GM12878 (cell line): ENCODE measurements at regions not wholly inside any gene's neighbourhood (a gene's known extent, or its start where the extent isn't known, plus 50 kb on each side); places are given as distances from the start of the nearest gene placed in this dataset.

Experiments
- ATF7 ChIP-seq: fragments of 450-650 bp; IDR thresholded peaks from 2 replicates; pipeline ENCODE4 v1.6.1; 2016; ENCODE audit warnings: low read depth, mild to moderate bottlenecking
- CEBPB ChIP-seq, 2 experiments: fragments of 150-350 bp in 1 of 2; IDR thresholded peaks; 2 replicates each; pipeline ENCODE4 v1.6.1; 2012 to 2014; ENCODE audit warnings: low read depth in 2 of 2, low read length in 2 of 2, borderline replicate concordance in 1 of 2, inconsistent platforms in 1 of 2
- EP300 ChIP-seq, 2 experiments: fragments of 150-350 bp in 1 of 2; IDR thresholded peaks; 2 replicates each; pipeline ENCODE4 v1.6.1; 2011 to 2012; ENCODE audit warnings: low read depth in 2 of 2, low read length in 2 of 2, borderline replicate concordance in 1 of 2, improper control_type of control experiment in 1 of 2, inconsistent platforms in 1 of 2; ENCODE audit not compliant: control insufficient read depth in 1 of 2
- GABPA ChIP-seq: IDR thresholded peaks from 2 replicates; pipeline ENCODE4 v1.6.1; 2014; ENCODE audit warnings: antibody characterized with exemption, low read depth, mild to moderate bottlenecking, inconsistent platforms
- NFYB ChIP-seq: IDR thresholded peaks from 2 replicates; pipeline ENCODE4 v1.6.1; 2011; ENCODE audit warnings: low read depth, mild to moderate bottlenecking, low read length, improper control_type of control experiment, moderate library complexity; ENCODE audit not compliant: insufficient read depth
- POLR2A ChIP-seq: IDR thresholded peaks from 2 replicates; pipeline ENCODE4 v1.6.1; 2011; ENCODE audit warnings: low read depth, mild to moderate bottlenecking, low read length
- YBX1 ChIP-seq: fragments of 450-650 bp; IDR thresholded peaks from 2 replicates; pipeline ENCODE4 v1.6.1; 2016; ENCODE audit warnings: antibody characterized with exemption
- ZBED1 ChIP-seq: IDR thresholded peaks from 2 replicates; pipeline ENCODE4 v1.6.1; 2016; ENCODE audit warnings: borderline replicate concordance
- TF ChIP-seq, protein P1 (sequence below): IDR thresholded peaks from 2 replicates; pipeline ENCODE4 v1.6.1; 2011; ENCODE audit warnings: low read depth, low read length, improper control_type of control experiment, borderline replicate concordance
- TF ChIP-seq, protein P2 (sequence below), 3 experiments: IDR thresholded peaks in 2 of 3; conservative IDR thresholded peaks in 1 of 3; 2 replicates each; pipeline ENCODE4 v1.5.1; 2011; ENCODE audit warnings: low read depth in 3 of 3, low read length in 3 of 3, mild to moderate bottlenecking in 3 of 3, control low read depth in 2 of 3, moderate library complexity in 2 of 3, inconsistent platforms in 1 of 3, mixed read lengths in 1 of 3; ENCODE audit not compliant: control insufficient read depth in 2 of 3, insufficient read depth in 1 of 3; ENCODE audit errors: extremely low read depth in 1 of 3
- TF ChIP-seq, protein P3 (sequence below): fragments of 150-350 bp; IDR thresholded peaks from 2 replicates; pipeline ENCODE4 v1.6.1; 2014; ENCODE audit warnings: mild to moderate bottlenecking, low read depth, low read length
- TF ChIP-seq, protein P4 (sequence below): IDR thresholded peaks from 2 replicates; pipeline ENCODE4 v1.6.1; 2012; ENCODE audit warnings: low read depth, low read length, improper control_type of control experiment

DNA sequence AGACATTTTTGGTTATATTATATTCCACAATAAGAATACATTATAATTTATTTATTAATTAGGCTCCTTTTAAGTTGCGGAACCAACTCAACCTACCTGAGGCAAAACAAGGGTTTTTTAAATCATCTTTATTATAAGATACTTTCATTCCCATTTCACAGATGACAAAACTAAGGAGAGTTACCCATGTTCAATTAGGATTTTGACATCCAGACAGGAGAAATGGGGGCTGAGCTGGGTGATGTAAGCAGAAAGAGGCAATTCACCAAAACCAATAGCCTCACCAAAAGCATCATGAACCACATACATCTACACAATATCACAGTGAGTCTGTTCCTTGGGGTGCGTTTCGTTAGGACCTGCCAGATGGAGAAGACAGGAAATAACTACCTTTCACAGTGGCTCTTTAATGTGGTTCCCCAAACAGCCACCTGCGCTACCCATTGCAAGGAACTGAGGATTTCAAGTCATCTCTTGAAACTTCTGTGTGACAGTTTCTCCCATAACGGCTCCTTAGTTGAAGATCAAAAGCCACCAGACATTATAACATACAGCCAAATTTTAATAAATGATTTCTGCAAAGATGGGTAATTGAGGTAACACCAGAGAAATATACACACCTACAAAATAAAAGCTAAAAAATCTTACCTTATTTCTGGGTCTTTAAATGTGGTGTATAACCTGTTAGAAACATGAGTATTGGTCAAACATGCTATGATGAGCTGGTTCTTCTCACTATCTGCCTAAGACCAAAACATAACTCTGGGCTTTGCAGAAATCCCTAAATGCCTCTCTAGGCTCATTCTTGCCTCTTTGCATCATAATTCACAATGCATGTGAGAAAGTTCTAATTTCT is 190.6 kb upstream of the LEF1 start:
- TF ChIP-seq, protein P1, sequence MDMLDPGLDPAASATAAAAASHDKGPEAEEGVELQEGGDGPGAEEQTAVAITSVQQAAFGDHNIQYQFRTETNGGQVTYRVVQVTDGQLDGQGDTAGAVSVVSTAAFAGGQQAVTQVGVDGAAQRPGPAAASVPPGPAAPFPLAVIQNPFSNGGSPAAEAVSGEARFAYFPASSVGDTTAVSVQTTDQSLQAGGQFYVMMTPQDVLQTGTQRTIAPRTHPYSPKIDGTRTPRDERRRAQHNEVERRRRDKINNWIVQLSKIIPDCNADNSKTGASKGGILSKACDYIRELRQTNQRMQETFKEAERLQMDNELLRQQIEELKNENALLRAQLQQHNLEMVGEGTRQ: no peak
- TF ChIP-seq EP300 (IDR thresholded peaks at IDR 0.05; ENCODE audit: borderline replicate concordance in 1 of 2, control insufficient read depth in 1 of 2, low read depth in 2 of 2, low read length in 2 of 2) (no peak), CEBPB (IDR thresholded peaks at IDR 0.05; ENCODE audit: borderline replicate concordance in 1 of 2, low read depth in 2 of 2, low read length in 2 of 2) (no peak), YBX1 (no peak), NFYB (no peak), ATF7 (no peak), ZBED1 (no peak), GABPA (no peak), POLR2A (no peak)
- TF ChIP-seq, protein P2, sequence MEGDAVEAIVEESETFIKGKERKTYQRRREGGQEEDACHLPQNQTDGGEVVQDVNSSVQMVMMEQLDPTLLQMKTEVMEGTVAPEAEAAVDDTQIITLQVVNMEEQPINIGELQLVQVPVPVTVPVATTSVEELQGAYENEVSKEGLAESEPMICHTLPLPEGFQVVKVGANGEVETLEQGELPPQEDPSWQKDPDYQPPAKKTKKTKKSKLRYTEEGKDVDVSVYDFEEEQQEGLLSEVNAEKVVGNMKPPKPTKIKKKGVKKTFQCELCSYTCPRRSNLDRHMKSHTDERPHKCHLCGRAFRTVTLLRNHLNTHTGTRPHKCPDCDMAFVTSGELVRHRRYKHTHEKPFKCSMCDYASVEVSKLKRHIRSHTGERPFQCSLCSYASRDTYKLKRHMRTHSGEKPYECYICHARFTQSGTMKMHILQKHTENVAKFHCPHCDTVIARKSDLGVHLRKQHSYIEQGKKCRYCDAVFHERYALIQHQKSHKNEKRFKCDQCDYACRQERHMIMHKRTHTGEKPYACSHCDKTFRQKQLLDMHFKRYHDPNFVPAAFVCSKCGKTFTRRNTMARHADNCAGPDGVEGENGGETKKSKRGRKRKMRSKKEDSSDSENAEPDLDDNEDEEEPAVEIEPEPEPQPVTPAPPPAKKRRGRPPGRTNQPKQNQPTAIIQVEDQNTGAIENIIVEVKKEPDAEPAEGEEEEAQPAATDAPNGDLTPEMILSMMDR (IDR thresholded peaks at IDR 0.05 in 2 of 3, conservative IDR thresholded peaks at IDR 0.05 in 1 of 3; ENCODE audit: control insufficient read depth in 2 of 3, extremely low read depth in 1 of 3, insufficient read depth in 1 of 3, low read depth in 3 of 3, low read length in 3 of 3): no peak
- TF ChIP-seq, protein P3, sequence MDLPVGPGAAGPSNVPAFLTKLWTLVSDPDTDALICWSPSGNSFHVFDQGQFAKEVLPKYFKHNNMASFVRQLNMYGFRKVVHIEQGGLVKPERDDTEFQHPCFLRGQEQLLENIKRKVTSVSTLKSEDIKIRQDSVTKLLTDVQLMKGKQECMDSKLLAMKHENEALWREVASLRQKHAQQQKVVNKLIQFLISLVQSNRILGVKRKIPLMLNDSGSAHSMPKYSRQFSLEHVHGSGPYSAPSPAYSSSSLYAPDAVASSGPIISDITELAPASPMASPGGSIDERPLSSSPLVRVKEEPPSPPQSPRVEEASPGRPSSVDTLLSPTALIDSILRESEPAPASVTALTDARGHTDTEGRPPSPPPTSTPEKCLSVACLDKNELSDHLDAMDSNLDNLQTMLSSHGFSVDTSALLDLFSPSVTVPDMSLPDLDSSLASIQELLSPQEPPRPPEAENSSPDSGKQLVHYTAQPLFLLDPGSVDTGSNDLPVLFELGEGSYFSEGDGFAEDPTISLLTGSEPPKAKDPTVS: no peak
- TF ChIP-seq, protein P4, sequence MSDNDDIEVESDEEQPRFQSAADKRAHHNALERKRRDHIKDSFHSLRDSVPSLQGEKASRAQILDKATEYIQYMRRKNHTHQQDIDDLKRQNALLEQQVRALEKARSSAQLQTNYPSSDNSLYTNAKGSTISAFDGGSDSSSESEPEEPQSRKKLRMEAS: no peak
